Activated CD4-positive, alpha-beta T cell treated with anti-CD3 and anti-CD28 coated beads, Interleukin-2, amount 50 U/mL, for 48 hours (primary cell): ENCODE measurements at regions not wholly inside any gene's neighbourhood (a gene's known extent, or its start where the extent isn't known, plus 50 kb on each side); places are given as distances from the start of the nearest gene placed in this dataset.
"Not testable (repeated sequence)": the region's sequence is repeated elsewhere in the genome, so short reads cannot be mapped to it uniquely, and the experiment has no call there.

Experiments
- DNase-seq, 2 experiments: peaks; one replicate each; pipeline ENCODE4 v3.0.0-alpha.2; 2020

DNA sequence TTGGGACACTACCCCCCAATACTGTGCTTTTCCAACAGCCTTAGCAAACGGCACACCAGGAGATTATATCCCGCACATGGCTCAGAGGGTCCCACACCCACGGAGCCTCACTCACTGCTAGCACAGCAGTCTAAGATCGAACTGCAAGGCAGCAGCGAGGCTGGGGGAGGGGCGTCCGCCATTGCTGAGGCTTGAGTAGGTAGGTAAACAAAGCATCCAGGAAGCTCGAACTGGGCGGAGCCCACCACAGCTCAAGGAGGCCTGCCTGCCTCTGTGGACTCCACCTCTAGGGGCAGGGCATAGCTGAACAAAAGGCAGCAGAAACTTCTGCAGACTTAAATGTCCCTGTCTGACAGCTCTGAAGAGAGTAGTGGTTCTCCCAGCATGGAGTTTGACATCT is 447.3 kb upstream of the RAB6C start:
- not testable (repeated sequence) for DNase-seq

DNA sequence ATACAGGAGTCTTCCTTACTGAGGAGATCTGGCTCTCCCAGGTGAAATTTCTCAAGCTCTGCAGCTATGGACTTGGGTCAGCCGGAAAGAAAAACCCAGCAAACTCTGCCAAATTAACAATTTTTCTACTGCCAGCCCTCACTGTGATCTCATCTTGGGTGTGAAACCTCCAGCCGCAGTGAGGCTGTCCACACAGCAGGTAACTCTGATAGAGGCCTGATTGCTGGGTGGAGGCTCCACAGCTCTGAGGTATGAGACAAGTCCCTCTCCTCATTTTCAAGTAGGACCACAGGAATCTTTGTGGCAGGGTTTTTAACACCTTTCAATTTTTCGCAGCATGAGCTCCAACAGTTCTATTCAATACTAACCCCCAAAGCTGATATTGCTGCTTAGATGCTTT is 430.6 kb upstream of the RAB6C start:
- DNase-seq = no peak

DNA sequence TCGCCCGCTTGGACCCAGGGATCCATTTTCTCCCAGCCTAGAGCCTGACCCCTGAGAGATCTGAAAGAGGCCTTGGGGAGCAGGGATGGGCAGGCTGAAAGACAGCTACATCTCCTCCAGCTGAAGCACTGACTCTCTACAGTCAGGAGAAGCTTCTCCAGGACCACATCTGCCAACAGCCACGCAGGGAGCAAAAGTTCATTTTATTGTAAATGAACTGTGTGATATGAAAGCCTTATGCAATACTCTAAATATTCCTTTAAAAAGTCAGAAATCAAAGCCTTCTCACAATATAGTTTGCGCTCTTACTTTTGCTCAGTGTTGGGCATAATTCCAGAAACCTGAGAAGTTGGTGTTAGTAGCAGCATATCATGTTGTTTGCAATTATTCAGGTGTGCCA is 428.9 kb upstream of the RAB6C start:
- no peak for DNase-seq

DNA sequence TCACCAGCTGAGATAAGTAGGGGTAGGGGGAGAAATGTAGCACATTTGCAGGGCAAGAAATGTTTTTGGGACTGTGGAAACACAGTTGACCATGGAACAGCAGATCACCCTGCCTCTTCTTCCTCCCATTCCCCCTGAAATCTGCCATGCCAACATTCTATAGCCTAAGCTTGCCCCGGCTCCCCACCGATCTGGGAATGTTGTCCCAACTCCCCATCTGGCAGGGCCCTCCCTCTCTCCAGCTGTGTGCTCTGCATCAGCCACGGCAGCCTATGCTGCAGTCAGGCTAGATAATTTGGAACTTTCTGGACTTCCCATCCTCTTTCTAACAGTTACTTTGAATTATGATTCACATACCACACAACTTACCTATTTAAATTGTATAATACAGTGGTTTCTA is 425.1 kb upstream of the RAB6C start:
- no peak for DNase-seq

DNA sequence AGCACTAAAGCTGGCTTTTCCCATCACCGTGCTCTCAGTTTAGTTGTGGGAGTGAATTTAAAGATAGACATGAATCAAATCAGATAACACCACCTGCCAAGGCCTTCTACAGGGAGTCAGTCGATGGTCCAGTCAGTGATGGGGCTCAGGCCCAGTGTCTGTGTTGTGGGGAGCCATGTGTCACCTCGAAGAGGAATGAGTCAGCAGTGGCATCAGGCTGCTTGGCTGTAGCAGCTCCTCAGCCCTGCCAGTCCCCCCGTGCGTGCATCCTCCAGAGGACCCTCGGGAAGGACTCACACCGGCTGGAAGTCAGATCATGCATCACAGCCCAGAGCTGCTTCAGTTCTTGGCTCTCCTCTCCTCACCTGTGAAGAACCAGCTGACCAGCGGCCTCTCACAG is 420.4 kb upstream of the RAB6C start:
- no peak for DNase-seq

DNA sequence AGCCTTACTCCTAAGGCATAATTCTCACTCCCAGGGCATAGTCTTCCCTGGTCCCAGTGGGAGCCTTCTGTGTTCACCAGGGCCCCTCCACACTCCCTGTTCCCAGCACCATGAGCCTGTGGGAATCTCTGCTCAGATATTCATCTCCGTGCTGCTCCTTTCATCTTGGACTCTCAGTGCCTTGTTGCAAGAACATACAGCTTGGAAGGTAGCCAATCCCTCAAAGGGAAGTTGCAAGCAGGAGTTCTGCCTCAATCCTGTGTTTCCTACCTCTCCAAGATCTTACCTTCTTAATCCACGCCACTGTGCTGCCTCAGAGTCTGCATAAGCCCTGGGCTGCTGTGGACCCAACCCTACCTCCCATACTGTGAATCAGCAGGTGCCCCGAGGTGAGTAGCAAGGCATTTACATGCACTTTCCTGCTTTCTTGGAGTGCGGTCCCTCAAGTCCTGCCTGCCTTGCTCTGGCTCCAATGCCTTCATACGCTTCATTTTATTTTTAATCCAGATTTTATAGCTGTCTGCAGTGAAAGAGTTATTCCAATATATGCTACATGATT is 413.8 kb upstream of the RAB6C start:
- DNase-seq = no peak

DNA sequence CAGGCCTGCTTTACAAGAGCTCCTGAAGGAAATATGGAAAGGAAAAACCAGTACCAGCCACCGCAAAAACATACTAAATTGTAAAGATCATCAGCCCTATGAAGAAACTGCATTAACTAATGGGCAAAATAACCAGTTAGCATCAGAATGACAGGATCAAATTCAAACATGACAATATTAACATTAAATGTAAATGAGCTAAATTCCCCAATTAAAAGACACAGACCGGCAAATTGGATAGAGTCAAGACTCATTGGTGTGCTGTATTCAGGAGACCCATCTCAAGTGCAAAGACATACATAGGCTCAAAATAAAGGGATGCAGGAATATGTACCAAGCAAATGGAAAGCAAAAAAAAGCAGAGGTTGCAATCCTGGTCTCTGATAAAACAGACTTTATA is 408.7 kb upstream of the RAB6C start:
- DNase-seq = not testable (repeated sequence)

DNA sequence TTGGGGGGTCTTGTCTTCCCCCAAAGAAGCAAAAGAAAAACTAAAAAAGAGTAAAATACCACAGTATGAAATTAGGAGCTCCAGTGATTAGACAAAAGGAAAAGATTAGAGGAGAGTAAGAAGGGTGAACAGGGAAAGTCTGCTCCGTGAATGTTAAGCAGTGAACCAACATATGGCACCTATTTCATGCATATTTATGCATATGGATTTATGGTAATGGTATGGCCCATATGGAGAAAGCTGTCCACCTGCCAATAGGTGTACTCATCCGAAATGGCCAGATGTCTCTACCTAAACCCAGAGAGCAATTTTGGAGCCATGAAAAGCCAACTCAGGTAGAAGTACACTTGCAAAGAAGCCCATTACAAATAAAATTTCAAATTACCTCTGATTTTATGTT is 404.0 kb upstream of the RAB6C start:
- no peak for DNase-seq

DNA sequence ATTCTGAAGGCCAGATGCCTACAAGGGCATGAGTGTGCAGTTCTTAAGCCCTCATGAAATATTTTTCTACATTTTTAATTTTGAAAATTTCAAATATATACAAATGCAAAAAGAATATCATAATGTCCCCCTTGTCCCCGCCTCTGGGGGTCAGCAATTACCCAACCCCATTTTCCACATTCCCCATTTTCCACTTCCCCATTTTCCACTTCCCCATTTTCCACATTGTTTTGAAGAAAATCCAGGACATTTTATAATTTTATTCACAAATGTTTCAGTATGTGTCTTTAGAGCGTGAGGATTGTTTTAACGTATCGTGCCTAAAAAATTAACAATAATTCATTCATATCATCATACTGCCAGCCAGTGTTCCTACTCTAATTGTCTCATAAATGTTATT is 403.6 kb upstream of the RAB6C start:
- no peak for DNase-seq

DNA sequence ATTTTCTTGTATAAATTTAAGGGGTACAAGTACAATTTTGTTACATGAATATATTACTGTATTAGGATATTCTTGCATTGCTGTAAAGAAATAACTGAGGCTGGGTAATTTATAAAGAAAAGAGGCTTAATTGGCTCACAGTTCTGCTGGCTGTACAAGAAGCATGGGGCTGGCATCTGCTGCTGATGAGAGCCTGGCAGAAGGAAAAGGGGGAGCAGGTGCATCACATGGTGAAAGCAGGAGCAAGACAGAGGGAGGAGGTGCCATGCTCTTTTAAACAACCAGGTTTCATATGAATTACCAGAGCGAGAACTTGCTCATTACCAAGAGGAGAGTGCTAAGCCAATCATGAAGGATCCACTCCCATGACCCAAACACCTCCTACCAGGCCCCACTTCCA is 399.5 kb upstream of the RAB6C start:
- no peak for DNase-seq

DNA sequence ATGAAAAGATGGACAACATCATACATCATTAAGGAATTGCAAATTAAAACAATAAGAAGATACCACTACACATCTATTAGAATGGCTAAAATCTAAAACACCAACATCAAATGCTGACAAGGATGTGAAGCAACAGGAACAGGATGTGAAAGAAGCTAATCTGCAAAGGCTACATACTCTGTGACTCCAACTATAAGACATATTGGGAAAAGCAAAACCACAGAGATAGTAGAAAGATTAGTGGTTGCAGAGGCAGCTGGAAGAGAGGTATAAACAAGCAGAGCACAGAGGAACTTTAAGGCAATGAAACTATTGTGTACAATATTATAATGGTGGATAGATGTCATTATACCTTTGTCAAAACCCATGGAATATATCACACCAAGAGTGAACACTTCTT is 393.7 kb upstream of the RAB6C start:
- no peak for DNase-seq

DNA sequence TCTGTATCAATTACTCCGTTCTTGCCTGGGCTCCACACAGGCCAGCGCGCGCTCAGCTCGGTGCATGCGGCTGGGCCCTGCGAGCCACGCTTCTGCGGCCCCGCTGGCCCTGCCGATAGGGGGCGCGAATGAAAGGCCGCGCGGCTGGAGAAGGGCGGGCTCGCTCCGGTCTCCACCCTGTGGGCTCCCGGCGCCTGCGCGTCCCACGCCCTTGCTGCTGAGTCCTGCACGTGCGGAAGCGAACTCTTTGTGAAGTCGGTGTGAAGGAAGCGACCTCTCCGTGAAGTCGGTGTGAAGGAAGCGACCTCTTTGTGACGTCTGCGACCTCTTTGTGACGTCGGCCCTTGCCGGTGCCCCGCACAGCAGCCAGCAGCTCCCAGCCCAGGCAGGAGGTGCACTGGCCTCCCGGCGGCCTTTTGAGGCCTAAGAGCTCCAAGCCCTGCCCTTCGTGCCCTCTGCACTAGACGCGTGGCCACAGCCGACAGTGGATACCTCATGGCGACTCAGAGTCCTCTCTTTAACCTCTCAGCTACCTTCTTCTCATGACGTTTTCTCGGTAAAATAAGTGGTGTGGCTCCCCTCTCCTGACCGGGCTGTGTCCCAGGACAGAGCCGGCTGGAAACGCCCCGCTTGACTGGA is 391.9 kb upstream of the RAB6C start:
- no peak for DNase-seq

DNA sequence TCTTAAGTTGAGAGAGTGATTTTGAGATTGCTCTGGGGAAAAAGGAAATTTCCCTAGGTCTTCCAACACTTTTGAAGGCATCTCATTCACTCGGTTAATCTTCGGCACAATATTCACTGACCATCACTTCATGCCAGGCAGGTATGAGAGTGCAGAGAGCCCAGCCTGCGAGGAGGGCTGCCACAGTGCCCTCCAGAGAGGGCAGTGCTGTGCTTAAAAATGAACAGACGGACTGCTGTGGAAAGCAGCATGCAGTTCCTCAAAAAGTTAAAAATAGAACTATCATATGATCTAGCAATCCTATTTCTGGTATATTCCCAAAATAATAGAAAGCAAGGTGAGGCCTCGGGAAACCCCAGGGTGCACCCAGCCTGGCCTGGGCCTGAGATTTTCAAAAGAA is 374.9 kb upstream of the RAB6C start:
- DNase-seq = no peak

DNA sequence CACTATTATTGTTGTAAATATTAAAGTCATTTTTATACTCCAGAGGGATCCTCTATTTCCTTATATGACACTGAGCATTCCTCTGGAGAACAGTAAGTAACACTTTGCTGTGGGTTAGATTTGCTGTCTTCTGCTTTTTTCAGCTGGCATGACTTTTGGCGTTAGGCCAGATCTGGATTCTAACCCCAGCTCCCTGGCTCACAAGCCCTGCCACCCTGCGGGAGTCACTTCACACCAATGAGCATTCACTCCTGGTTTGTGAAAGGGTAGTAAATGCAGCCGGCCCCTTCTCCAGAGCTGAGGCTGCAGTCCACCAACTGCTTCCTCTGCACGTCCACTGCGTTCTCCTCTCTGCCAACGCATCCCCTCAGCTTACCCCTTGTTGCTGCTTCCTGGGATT is 373.8 kb upstream of the RAB6C start:
- DNase-seq = no peak

DNA sequence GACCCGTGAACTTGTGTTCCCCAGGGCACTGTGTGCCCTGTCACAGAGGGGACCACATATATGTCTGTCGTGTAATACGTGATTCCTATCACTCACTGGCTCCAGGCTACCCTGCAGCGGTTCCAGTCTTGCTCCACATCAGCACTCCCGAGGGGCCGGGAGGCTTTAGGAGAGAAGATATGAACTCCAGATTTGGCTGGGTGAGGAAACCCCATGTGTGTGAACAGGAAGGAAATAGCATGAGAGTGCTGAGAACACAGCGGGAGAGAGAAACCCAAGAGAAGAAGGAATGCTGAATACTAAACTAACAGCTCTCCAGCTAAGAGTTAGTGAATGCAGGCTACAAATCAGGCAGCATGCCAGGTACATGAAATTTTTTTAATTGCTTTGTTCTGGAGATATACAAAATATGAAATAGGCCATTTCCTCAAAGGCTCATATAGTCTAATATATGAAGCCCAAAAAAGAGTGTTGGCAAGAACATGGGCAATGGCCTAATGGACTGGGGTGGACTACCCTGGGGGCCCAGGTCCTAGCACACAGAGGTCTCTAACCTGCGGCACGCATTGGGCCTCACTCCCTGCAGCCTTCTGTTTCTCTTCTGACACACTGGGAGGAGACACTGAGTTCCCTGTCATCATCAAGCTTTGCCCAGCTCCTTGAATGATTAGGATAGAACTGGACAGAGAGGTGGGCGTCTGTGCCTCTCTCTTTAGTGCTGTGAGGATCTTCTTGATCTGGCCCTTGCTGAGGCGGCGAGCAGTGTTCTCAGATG is 372.8 kb upstream of the RAB6C start:
- DNase-seq = no peak

DNA sequence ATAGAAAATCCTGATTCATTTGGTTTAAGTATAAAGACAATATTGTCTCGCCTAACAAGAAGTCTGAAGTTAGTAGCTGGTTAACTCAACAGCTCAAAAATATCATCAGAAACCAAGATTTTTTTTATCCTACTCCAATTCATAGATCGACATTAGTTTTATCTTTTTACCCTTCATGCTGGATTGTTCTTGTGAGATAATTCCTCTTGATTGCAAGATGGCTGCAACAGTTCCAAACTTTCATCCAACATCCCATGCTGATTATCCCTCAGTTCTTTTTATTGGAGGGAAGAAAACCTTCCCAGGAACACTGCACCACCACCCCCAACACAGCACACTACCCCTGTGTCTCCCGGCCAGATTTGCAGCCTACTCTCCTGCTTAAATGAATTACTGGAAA is 370.2 kb upstream of the RAB6C start:
- DNase-seq = no peak

DNA sequence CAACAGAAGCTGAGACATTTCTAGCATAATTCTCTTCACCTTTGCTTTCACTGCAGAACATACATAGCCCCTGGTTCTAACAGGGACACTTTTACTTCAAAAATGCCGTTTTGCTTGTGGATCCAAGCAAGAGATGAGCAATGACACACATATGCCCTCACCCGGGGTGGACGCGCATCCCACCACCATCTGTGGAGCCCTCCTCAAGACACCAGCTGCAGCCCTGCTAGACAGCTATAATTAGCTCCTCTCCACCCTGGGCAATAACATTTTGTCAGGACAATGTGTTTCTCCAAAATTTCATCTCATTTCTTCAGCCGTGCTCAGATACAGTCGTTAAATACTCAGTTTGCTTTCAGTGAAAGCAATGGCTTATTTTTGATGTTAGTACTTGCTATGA is 368.7 kb upstream of the RAB6C start:
- no peak for DNase-seq

DNA sequence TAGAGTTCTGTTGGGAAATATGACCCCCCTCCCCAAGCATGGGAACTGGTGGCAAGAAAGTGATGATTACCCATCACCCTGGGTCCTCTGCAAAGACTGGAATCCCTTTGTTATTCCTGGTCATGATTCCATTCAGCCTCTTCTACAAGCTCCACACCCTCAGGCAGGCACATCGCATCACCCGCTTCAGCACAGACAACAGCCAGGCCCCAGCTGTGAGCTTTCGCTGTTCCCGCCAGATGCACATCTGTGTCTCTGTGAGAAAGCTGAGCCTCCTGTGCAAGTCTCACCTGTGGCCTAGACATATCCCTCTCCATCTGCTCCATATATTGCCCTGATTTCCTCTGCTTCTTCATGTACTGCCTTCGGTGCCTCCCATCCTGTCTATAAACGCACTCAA is 368.0 kb upstream of the RAB6C start:
- DNase-seq = no peak

DNA sequence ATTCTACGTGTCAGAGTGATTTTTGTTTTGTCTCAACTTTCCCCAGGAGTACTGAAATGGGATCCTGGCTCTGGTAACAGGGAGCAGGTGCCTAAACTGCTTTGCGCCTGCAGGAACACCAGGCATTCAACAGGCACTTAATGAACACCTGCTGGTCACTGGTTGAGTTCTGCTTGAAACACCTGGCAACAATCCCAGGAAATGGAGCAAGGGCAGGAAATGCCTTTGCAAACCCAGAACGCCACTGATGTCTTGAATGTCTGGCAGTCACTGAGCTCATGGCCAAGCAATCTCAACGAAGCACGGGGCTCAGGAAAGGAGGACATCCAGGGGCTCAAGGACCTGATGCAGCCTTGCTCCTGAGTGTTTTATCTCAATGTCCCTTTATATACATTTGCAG is 360.0 kb upstream of the RAB6C start:
- DNase-seq = no peak

DNA sequence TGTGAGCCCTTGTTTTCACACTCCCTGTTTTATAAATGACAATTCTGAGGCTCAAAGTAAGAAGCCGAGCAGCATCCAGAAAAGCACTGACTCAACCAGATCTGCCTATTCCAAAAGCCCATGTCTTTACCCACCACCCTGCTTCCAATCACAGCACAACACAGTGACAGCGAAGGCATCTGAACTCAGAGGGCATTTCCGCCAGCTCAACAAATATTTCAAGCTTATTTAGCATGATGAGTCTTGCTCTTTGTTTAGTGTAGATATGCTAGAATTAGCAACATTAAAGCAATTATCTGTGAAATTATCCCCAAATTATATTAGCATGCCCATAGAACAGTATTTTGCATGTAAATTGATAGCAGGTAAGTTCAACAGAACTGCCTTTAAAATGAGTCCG is 359.1 kb upstream of the RAB6C start:
- no peak for DNase-seq

DNA sequence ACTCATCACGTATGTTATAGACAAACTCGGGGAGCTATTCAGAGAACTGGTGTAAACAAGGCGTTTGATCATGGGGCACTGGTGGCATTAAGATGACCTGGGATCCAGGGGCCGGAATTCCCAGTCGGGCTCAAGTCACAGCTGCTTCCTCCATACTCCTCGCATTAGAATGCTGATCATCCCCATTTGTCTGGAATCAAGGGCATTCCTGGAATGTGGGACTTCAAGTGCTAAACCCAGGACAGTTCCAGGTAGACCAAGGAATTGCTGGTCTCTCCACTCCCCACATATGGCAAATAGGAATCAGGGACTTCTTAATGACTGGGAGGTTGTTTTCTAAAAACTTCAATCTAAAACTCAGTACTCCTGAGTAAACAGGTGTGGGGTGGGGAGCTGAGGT is 355.7 kb upstream of the RAB6C start:
- DNase-seq = no peak

DNA sequence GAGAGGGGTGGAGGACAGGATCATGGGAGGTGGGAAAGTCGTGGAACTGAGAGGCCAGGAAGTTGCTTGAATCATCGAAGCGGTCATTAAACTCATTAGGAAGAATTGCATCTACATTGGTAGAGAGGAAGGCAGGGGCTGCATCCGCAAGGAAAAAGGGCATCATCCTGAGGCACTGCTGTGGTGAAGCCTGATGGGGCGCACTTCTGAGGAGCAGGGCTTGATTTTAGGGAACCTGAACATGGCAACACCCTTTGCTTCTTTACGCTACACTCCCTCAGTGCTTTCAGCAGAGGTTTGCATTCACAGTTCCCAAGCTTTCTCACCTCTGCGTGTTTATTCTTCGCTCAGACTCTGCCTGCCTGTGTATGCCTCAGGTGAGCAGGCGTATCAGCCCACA is 352.0 kb upstream of the RAB6C start:
- DNase-seq = no peak

DNA sequence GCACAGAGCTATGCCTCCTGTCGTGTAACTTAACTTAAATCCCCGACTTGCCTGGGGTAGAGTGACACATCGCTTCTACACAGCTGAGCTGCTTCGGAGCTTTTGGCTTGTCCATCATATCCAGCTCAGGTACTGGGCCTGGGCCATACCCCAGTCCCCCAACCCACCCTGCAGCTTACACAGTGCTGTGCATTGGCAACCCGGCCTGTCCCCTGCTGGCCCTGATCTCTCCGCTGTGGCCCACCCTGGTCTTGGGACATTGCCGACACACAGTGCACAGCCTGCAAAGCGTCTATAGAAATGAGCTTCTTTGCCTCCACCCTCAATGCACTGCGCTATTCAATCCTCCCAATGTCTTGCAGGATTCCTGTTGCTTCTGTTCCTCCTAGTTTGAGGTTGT is 342.8 kb upstream of the RAB6C start:
- DNase-seq = no peak

DNA sequence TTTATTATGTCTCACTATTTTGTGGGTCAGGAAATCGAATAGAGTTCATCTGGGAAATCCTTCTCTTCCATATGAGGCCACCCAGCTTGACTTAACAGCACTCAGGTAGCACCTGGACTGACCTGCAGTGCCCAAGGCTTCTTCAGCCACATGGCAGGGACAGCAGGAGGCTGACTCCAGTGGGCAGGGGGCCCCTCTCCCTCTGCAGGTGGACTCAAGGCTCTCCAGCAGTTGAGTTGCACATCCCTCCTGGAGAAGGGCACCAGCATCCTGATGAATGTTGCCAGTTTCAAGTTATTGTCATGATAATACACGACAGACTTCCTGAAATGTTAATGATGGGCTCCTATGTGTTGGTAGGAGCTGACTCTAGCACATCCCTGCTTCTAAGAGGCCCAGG is 338.1 kb upstream of the RAB6C start:
- DNase-seq = no peak

DNA sequence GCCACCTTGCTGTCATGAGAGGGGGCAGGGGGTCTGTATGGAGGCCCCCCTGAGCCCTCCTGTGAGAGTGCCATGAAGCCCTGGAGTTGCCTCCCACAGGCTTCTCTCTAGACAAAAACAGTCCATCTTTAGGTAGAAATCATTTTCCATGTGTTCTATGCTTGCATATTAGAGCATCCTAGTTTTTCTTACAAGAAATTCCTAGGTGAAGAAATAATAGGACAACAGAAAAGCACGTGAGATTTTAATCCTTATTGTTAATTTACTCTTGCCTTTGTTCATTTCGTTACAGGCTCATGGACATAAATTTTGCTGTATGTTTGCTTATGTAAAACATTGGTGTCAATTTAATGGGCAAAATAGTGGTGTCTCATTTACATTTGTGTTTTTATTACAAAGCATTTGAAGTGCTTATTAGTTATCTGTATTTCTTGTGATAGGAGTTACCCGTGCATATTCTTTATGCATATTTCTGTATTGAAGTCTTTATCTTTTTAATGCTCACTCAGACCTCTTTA is 336.9 kb upstream of the RAB6C start:
- DNase-seq = no peak
